Putamen (tissue), 1 donor: ENCODE measurements at regions not wholly inside any gene's neighbourhood (a gene's known extent, or its start where the extent isn't known, plus 50 kb on each side); places are given as distances from the start of the nearest gene placed in this dataset.

Experiments used
- DNase-seq: peaks from one replicate; pipeline ENCODE4 v3.0.0-alpha.2; 2016; ENCODE audit warnings: low spot score

DNA sequence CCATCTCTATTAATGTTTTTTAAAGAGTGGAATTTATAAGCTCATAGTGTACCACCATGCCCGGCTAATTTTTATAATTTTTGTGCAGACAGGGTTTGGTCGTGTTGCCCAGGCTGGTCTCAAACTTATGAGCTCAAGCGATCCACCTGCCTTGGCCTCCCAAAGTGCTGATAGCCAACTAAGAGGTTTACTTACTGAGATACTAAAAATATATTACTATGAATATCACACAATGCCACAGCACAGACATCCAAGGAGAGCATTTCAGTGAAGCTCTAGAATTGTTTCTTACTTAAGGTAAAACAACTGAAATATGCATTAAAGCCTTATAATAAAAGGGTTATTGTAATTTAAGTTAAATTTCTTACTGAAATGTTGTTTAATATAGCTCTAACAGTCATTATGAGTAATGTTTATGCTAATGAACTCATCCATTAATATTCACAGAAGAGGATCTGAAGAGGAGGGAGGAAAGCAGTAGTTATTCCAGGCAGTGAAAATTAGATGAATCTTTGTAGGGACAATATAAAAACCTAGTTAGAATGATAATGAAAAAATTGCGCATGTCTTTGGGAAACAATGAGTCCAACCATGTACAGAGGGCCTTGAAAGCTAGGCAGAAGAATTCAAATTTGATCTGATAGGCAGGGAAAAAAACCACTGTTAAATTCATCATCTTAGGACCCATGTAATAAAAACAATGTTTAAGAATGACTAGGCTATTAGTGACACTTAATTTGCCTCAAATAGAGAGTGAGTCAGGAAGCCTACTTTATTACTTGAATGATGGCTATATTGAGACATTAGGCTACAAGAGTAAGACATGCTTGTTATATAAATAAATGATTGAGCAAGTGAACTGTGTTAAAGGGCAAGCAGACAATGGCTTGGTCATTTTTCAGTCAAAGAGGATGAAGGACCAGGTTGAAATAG is 99.2 kb downstream of the SLC41A2 start:
- DNase-seq: peak; percentile 18

DNA sequence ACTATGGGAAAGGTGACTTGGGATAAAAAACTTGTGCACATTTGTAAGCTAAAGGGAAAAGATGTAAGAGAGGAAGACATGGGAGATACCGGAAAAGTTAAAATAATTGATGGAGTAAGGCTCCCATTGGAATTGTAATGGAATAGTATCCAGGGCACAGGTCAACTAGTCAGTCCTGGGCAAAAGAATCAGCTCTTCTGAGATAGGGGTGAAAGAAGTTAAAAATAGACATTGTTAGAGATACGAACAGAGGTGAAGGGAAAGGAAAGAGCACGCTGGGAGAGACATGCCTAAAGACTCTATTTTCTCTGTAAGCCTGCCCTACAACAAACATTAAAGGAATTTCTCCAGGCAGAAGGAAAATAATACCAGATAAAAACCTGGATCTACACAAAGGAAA is 101.6 kb downstream of the SLC41A2 start:
- DNase-seq: no peak

DNA sequence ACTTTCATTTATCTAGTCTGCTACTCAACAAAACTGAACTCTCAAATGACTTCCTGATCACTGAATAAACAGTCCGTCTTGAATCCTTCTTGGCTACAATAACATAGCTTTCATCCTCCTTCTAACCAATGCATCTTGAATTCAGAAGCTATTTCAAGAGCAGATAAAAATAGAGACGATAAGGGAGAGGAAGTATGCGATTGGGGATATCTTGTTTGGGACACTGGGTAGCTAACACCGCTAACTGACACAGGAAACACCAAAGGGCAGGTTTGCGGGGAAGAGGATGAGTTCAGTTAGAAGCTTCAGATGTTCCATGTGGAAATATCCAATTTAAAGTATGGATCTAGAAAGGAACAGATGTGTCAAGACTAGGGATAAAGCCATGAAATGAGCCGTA is 102.5 kb downstream of the SLC41A2 start:
- DNase-seq: no peak

DNA sequence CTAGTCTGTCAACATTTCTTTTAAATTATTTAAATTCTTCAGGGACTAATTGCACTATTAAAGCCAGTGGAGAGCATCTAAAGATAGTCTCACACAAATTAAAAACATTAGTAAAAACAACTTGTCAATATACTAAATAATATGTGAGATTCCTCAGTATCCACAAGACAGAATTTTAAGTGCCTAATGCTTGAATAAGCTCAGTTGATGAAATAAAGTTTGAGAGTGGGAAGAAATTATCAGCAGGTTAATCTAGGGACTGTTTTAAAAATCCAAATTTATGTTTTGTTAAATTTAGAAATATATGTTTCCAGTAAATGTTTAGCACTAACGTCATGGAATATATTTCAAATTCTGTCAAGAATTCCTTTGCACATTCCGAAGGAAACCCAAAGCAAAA is 105.2 kb downstream of the SLC41A2 start:
- DNase-seq: no peak

DNA sequence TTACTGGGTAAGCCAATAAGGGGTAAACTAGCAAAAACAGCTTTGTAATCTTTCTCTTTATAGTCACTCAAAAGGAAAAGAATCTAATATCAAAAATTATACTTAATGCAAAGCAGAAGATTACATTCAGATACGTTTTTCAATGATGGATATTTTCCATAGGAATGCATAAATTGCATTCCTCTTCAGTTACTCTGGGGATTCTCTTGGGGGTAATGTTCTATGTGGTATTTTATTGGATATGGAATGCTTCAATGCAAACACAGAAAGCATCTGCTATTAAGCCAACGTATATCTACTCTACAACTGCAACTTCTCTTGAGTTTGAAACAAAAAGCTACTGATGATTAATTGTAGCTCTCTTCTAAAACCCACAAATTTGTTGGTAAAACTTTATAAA is 106.0 kb downstream of the SLC41A2 start:
- no peak for DNase-seq

DNA sequence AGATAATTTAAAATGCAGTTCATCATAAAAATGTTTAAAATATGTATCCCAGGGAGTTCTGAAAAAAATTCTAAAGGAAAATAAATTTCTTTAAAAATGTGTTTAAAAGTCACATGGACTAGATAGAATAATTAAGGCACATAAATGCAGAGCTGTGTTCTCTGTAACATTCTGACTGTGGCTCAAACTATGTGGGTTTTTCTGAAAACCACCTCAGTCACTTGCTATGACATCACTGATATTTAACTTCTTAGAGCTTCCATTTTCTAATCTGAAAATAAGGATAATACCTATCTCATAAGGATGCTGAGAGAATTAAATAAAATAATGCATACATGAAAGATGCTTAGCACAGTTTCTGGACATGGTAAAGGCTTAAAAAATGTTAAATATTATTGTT is 107.3 kb downstream of the SLC41A2 start:
- no peak for DNase-seq

DNA sequence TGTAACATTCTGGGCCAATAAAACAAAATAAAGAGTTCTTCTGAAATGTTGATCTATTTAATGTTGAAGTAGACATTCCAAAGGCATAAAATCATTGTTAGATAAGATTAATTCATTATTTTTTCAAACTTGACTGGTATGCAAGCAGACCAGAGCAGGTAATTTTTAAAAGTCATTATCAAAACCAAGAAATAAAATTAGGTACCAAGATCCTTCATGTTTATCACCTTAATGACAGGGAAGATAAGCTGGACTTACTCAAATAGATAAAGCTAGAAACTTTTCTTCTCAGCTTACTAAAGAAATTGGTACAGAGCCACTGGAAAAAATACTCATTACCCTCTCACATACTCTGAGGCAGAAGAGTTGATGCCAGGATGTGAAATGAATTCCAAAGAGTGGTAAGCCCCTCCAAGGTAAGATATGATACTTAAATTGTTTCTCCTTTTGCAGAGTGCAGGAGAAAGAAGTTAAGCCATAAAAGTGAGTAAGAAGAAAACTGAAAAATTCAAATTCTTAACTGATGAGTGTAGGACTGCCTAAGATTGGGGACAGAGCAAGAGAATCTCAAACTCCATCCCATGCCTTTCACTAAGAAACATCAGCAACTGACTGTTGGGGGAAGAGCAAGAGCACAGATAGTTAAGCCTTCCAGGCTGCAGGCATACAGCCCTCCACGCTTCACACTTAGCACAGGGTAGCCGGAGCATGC is 111.9 kb downstream of the SLC41A2 start:
- no peak for DNase-seq

DNA sequence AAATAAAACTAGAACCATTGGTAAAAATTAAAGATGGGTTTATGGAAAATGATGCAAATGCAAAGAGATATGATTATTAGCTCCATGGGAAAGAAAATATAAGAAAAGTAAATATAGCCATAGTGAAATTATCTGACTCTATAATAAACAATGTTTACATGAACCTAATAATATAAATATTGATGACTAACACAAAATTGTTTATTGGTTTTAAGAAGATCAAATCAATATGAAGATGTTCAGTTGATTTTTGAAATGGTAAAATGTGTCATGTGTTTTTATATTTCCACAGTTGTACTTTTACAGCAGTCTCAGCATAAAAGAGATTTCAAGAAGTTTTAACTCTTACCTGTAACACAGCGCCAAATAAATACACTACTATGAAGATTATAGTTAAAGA is 114.0 kb downstream of the SLC41A2 start:
- no peak for DNase-seq

DNA sequence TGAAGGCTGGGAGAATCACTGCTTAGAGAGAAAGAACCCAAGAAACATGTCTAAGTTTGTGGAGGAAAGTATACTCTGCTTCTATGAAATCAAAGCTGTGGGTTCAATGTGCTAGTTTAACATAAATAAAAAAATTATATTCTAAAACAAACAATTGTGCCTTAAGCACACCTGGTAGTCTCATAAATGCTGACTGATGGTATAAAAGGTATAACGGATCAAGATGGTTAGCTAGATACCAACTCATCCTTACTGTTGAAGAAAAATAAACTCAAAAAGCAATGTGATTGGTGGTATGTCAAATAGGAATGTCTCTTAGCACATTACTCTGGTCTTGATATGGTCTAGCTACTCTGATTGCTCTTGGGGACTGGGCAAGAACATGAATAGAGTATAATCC is 117.8 kb downstream of the SLC41A2 start:
- no peak for DNase-seq

DNA sequence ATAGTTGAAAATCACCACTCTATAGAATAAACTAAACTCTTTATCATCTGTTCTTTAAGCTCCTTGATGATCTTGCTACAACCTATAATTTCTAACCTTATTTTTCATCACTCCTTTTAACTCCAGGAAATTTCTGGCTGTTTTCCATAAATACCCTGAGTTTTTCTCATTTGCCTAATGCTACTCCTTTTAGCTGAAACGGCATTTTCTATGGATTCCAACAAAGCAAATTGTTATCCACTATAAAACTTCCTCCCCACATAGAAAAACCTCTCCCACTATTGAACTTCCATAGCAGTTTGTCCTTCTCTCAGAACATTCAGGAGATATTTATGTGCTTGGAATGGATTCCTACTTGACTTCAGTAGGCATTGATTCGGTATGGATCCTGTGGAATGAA is 122.8 kb downstream of the SLC41A2 start:
- no peak for DNase-seq

DNA sequence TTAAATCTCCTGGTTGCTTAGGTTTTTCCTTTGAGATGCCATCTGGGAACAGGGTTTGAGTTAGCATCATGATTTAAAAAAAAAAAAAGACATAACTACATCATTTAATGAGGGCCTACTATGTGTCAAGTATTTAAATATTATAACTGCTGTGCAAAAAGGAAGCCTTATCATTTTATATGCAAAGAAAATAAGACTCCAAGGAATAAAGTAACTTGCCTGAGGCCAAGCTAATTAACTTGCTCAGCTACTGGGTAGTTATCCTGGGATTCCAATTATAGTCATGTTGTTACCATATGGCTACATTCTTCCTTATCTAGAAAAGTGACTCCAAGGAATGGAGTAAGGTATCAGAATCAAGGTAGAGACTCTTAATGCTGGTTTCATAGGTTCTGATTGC is 123.5 kb downstream of the SLC41A2 start:
- DNase-seq: no peak

DNA sequence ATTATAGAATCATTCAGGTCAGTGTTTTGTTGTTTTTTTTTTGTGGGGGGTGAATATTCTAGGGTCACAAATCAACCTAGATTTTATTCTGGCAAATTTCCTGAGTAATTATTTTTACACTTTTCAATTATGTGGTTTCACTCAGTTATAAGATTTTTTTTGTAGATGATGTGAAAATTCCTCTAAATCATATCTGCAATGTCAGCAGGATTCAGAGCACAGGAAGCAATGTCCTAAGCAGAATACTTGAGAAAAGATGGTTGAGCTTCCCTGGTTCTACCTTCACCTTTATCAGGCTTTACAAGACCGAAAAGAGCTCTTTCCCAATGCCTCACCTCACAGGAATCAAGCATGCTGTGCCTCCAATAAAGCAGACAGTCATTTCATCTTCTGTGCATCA is 124.3 kb downstream of the SLC41A2 start:
- DNase-seq: no peak

DNA sequence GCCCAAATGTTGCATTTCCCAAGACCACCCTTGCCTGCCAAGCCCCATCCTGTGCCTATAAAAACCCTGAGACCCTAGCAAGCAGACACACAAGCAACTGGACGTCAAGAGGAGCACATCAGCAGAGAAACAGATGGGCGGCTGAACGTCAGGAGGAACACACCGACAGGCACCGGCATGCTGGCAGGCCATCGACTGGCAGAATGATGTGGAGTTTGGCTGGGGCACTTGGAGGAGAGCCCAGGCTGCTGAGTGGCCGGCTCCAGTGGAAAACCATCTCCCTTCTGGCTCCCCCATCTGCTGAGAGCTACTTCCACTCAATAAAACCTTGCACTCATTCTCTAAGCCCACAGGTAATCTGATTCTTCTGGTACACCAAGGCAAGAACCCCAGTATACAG is 130.1 kb downstream of the SLC41A2 start:
- DNase-seq: no peak

DNA sequence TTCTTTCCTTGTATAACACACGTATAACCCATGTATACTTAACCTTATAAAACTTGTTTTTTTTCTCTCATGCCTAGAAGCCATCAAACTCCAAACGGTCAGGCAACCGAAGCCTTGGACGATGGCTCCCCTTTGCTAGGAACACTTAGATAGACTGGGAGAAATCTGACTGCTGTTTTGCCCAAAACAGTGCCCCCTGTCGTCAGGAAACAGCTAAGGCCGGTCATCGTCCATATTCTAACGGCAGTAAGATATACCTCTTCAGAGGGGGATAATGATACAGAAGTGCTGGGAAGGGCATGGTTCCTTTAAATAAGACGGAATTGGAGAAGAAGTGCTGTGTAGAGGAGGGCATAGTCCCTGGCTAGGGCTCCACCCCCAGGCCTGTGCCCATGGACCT is 130.5 kb downstream of the SLC41A2 start:
- DNase-seq: no peak

DNA sequence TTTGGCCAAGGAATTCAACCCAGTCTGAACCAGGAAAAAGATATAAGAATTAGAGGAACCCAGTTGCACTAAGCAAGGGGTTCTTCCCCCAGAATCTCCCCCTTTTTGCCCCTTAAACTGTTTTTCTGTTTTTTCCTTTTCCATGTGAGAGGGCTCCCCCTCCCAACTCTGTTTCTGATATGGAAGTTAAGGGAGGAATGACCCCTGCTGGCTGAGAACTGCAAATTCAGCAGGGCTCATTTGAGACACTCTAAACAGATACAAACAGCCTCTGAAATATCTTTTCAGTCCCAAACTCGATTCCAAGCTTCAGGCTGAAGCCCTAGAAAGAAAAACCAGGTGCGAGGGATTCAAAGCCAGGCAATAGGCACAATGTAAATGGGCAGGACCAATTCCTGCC is 132.7 kb downstream of the SLC41A2 start:
- no peak for DNase-seq

DNA sequence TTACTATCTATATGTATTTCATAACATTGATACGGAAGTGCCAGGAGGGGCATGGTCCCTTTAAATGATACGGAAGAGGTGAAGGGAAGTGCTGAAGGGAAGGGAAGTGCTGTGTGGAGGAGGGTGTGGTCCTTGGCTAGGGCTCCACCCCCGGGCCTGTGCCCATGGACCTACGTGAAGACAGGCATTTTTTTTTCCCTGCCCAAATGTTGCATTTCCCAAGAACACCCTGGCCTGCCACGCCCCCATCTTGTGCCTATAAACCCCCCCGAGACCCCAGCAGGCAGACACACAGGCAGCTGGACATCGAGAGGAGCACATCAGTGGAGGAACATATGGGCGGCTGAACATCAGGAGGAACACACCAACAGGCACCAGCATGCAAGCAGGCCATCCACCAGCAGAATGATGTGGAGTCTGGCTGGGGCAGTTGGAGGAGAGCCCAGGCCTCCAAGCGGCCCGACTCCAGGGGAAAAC is 134.1 kb downstream of the SLC41A2 start:
- no peak for DNase-seq

DNA sequence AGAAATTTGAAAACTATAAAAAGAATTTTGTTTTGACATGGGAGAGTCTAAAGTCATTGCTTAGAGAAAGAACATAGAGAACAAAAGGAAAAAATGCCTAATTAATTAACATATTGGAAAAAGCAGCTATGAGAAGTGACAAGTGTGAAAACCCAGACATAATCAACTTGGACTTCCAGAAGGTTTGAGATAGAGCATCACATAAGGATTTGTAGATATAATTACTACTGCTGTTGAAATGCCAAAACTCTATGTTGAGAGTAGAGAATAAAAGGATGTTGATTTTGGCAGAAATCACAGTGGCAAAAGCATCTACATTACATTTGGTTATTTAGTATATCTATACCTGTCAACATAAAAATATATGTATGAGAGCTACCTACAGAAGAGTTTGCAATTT is 135.1 kb downstream of the SLC41A2 start:
- DNase-seq: no peak

DNA sequence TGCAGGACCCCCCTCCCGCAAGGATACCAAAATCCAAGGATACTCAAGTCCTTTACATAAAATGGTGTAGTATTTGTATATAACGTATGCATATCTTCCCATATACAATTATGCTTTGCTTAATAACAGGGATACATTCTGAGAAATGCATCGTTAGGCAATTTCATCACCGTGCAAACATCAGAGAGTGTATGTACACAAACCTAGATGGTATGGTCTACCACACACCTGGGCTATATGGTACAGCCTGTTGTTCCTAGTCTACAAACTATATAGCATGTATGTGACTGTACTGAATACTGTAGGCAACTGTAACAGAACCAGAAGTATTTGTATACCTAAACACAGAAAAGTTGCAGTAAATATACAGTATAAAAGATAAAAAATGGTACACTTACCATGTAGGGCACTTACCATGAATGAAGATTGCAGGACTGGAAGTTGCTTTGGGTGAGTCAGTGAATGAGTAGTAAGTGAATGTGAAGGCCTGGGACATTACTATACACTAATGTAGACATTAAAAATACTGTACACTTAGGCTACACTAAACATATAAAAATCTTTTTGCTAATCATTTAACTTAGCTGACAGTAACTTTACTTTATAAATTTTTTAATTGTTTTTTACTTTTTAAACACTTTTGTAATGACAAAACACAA is 141.1 kb downstream of the SLC41A2 start:
- no peak for DNase-seq

DNA sequence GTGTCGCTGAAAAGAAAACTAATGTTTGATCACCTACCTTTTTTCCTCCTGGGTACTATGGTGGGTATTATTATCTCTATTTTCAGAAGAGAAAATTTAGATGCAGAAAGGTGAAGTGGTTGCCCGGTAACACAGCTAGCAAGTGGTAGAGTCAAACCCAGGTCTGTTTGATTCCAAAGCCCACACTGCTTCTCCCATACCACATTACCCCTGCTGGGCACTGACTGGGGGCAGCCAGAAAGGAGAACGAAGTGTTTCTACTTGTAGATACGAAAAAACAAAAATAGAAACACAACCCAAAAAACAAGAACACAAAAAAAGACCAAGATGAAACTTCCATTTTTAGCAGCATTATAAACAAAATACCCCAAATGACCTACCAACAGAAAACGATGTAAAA is 142.2 kb downstream of the SLC41A2 start:
- DNase-seq: no peak

DNA sequence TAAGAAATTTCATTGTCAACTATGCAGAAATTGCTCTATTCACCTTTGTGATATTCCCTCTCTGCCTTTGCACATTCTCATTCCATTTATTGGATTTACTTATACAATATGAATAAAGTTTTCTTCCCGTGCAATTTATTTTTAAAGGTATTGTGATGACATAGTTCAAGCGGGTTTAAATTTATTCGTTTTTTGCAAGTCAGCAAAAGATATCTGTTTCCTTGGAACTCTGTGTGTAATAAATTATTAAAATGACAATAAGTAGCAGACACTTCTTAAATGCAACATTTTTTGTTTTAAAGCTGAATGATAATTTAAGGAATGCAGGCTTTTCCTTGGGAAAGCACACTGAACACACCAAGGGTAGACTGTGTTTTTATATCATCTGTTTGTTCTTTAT is 143.1 kb downstream of the SLC41A2 start:
- no peak for DNase-seq
